Esophagus squamous epithelium (tissue), 4 donors: ENCODE measurements at regions not wholly inside any gene's neighbourhood (a gene's known extent, or its start where the extent isn't known, plus 50 kb on each side); places are given as distances from the start of the nearest gene placed in this dataset.

ENCODE experiments used
- POLR2A ChIP-seq, 4 donors: fragments of 450-650 bp; IDR thresholded peaks; one replicate each; pipeline ENCODE4 v1.6.1; 2017; ENCODE audit warnings: antibody characterized with exemption in 4 of 4, mild to moderate bottlenecking in 4 of 4, moderate library complexity in 3 of 4
- TF ChIP-seq, protein P1 (sequence below), 6 experiments: fragments of 450-650 bp in 4 of 6; fragments of 200-600 bp in 2 of 6; sonication (generic) in 2 of 6; IDR thresholded peaks; one replicate each; pipeline ENCODE4 v1.5.1; 2016 to 2019; ENCODE audit warnings: antibody characterized with exemption in 6 of 6, mild to moderate bottlenecking in 4 of 6, moderate library complexity in 4 of 6

- TF ChIP-seq POLR2A (IDR thresholded peaks at IDR 0.05): no peak
- TF ChIP-seq, protein P1, sequence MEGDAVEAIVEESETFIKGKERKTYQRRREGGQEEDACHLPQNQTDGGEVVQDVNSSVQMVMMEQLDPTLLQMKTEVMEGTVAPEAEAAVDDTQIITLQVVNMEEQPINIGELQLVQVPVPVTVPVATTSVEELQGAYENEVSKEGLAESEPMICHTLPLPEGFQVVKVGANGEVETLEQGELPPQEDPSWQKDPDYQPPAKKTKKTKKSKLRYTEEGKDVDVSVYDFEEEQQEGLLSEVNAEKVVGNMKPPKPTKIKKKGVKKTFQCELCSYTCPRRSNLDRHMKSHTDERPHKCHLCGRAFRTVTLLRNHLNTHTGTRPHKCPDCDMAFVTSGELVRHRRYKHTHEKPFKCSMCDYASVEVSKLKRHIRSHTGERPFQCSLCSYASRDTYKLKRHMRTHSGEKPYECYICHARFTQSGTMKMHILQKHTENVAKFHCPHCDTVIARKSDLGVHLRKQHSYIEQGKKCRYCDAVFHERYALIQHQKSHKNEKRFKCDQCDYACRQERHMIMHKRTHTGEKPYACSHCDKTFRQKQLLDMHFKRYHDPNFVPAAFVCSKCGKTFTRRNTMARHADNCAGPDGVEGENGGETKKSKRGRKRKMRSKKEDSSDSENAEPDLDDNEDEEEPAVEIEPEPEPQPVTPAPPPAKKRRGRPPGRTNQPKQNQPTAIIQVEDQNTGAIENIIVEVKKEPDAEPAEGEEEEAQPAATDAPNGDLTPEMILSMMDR (IDR thresholded peaks at IDR 0.05): no peak
Measured at GRCh38 chr20:34179637-34180360, 61.4 kb upstream of the ASIP start.
